IMR-90 (cell line): ENCODE measurements at regions not wholly inside any gene's neighbourhood (a gene's known extent, or its start where the extent isn't known, plus 50 kb on each side); places are given as distances from the start of the nearest gene placed in this dataset.

Experiments
- ATAC-seq: fragments of 200-7000 bp; cut with Tn5 transposase; 2 replicates; pipeline ENCODE4 v1.9.1; 2020; ENCODE audit warnings: low read depth, mild to moderate bottlenecking, moderate library complexity
- BruUV-seq: library from RNA; stranded (reverse); fragments of 400-500 nt; replicated peaks from 2 replicates; lab custom pipeline; 2021; lab: Mats Ljungman, UMichigan
- CTCF ChIA-PET: fragments of 300-600 bp; formaldehyde crosslinking; extraction: SDS; loops from one replicate; lab custom pipeline; 2021; ENCODE audit warnings: antibody characterized with exemption; lab: Yijun Ruan, JAX
- POLR2A ChIA-PET: fragments of 300-600 bp; sonication (Branson Sonifier 250); formaldehyde crosslinking; loops from one replicate; lab custom pipeline; 2022; ENCODE audit warnings: antibody characterized with exemption; ENCODE audit not compliant: unreplicated experiment; lab: Charles Lee
- DNase-seq: peaks from one replicate; pipeline ENCODE4 v3.0.0; 2013
- H2AFZ ChIP-seq: replicated peaks from 2 replicates; pipeline ENCODE3; 2013; ENCODE audit warnings: low read length, mild to moderate bottlenecking; ENCODE audit not compliant: poor library complexity
- H2AK5ac ChIP-seq: 2 replicates; pipeline ENCODE4 v1.6.1; 2013; ENCODE audit warnings: low read depth, low read length, inconsistent platforms
- H2AK9ac ChIP-seq: replicated peaks from 2 replicates; pipeline ENCODE3; 2013; ENCODE audit warnings: mild to moderate bottlenecking, low read depth, low read length, moderate library complexity; ENCODE audit not compliant: poor library complexity
- H2BK120ac ChIP-seq: 2 replicates; pipeline ENCODE4 v1.6.1; 2013; ENCODE audit warnings: low read depth, low read length, inconsistent platforms
- H2BK15ac ChIP-seq: 3 replicates; pipeline ENCODE4 v1.6.1; 2013; ENCODE audit warnings: low read depth, low read length, inconsistent platforms
- H2BK20ac ChIP-seq: 2 replicates; pipeline ENCODE4 v1.6.1; 2013; ENCODE audit warnings: low read depth, mild to moderate bottlenecking, inconsistent platforms, low read length, moderate library complexity
- H2BK5ac ChIP-seq: 2 replicates; pipeline ENCODE4 v1.6.1; 2013; ENCODE audit warnings: mild to moderate bottlenecking, low read depth, low read length, inconsistent platforms; ENCODE audit not compliant: poor library complexity, severe bottlenecking
- H3K14ac ChIP-seq: replicated peaks from 2 replicates; pipeline ENCODE4 v1.6.1; 2013; ENCODE audit warnings: low read depth, low read length, inconsistent platforms
- H3K18ac ChIP-seq: 2 replicates; pipeline ENCODE4 v1.6.1; 2013; ENCODE audit warnings: low read depth, low read length, control low read depth
- H3K23ac ChIP-seq: 2 replicates; pipeline ENCODE4 v1.6.1; 2013; ENCODE audit warnings: low read depth, low read length, inconsistent platforms
- H3K27ac ChIP-seq: 2 replicates; pipeline ENCODE4 v1.5.1; 2013; ENCODE audit warnings: mild to moderate bottlenecking, control low read depth, low read length; ENCODE audit not compliant: insufficient read depth
- H3K27me3 ChIP-seq: 2 replicates; pipeline ENCODE4 v1.6.1; 2013; ENCODE audit warnings: low read length; ENCODE audit not compliant: control insufficient read depth, insufficient read depth
- H3K36me3 ChIP-seq: 2 replicates; pipeline ENCODE4 v1.6.1; 2013; ENCODE audit warnings: low read length, mixed read lengths; ENCODE audit not compliant: control insufficient read depth, insufficient read depth
- H3K4ac ChIP-seq: 2 replicates; pipeline ENCODE4 v1.6.1; 2013; ENCODE audit warnings: low read depth, low read length, inconsistent platforms
- H3K4me1 ChIP-seq: 2 replicates; pipeline ENCODE4 v1.6.1; 2013; ENCODE audit warnings: low read length, mixed read lengths; ENCODE audit not compliant: control insufficient read depth, insufficient read depth
- H3K4me2 ChIP-seq: 2 replicates; pipeline ENCODE4 v1.6.1; 2013; ENCODE audit warnings: low read depth, mild to moderate bottlenecking, control low read depth, low read length, moderate library complexity
- H3K4me3 ChIP-seq: 2 replicates; pipeline ENCODE4 v1.5.1; 2013; ENCODE audit warnings: low read depth, mild to moderate bottlenecking, control low read depth, low read length, moderate library complexity; ENCODE audit not compliant: insufficient read depth
- H3K56ac ChIP-seq: 2 replicates; pipeline ENCODE4 v1.6.1; 2013; ENCODE audit warnings: low read length, inconsistent platforms; ENCODE audit not compliant: insufficient read depth; ENCODE audit errors: extremely low read depth
- H3K79me1 ChIP-seq, 2 experiments: 2 replicates each; pipeline ENCODE4 v1.6.1; 2013; ENCODE audit warnings: low read length in 2 of 2, inconsistent platforms in 1 of 2, low read depth in 1 of 2
- H3K9ac ChIP-seq: 2 replicates; pipeline ENCODE4 v1.6.1; 2013; ENCODE audit warnings: low read depth, low read length, control low read depth
- H3K9me1 ChIP-seq: 2 replicates; pipeline ENCODE4 v1.6.1; 2013; ENCODE audit warnings: low read length, inconsistent platforms; ENCODE audit not compliant: insufficient read depth
- H3K9me3 ChIP-seq: 2 replicates; pipeline ENCODE4 v1.6.1; 2013; ENCODE audit warnings: low read length; ENCODE audit not compliant: control insufficient read depth, insufficient read depth
- H4K20me1 ChIP-seq: 2 replicates; pipeline ENCODE4 v1.6.1; 2013; ENCODE audit warnings: low read length, inconsistent platforms; ENCODE audit not compliant: insufficient read depth
- H4K5ac ChIP-seq: 2 replicates; pipeline ENCODE4 v1.6.1; 2013; ENCODE audit warnings: mild to moderate bottlenecking, low read depth, low read length, control low read depth
- H4K8ac ChIP-seq, 2 experiments: 2 replicates each; pipeline ENCODE4 v1.6.1; 2013; ENCODE audit warnings: low read depth in 2 of 2, low read length in 2 of 2, control low read depth in 1 of 2, inconsistent platforms in 1 of 2
- H4K91ac ChIP-seq: 2 replicates; pipeline ENCODE4 v1.6.1; 2013; ENCODE audit warnings: low read depth, low read length, inconsistent platforms; ENCODE audit not compliant: insufficient read depth
- BHLHE40 ChIP-seq: fragments of 150-350 bp; IDR thresholded peaks from 2 replicates; pipeline ENCODE4 v1.6.1; 2016; ENCODE audit warnings: mild to moderate bottlenecking, low read depth, low read length
- CEBPB ChIP-seq: IDR thresholded peaks from 2 replicates; pipeline ENCODE4 v1.6.1; 2012; ENCODE audit warnings: low read depth, low read length, improper control_type of control experiment
- CHD1 ChIP-seq: IDR thresholded peaks from 2 replicates; pipeline ENCODE4 v1.6.1; 2012; ENCODE audit warnings: low read depth, low read length, improper control_type of control experiment
- FOS ChIP-seq: fragments of 150-350 bp; IDR thresholded peaks from 2 replicates; pipeline ENCODE4 v1.6.1; 2016; ENCODE audit warnings: low read depth, low read length
- MAFK ChIP-seq: IDR thresholded peaks from 2 replicates; pipeline ENCODE4 v1.6.1; 2012; ENCODE audit warnings: low read depth, low read length, improper control_type of control experiment
- MXI1 ChIP-seq: IDR thresholded peaks from 2 replicates; pipeline ENCODE4 v1.6.1; 2012; ENCODE audit warnings: low read depth, mild to moderate bottlenecking, low read length, moderate library complexity, borderline replicate concordance
- NFE2L2 ChIP-seq: fragments of 150-350 bp; IDR thresholded peaks from 2 replicates; pipeline ENCODE4 v1.6.1; 2016; ENCODE audit warnings: low read depth, mild to moderate bottlenecking, low read length
- POLR2A ChIP-seq: IDR thresholded peaks from 2 replicates; pipeline ENCODE4 v1.6.1; 2012; ENCODE audit warnings: mild to moderate bottlenecking, low read depth, low read length
- RAD21 ChIP-seq: IDR thresholded peaks from 2 replicates; pipeline ENCODE4 v1.6.1; 2012; ENCODE audit warnings: low read length, improper control_type of control experiment
- RCOR1 ChIP-seq: IDR thresholded peaks from 2 replicates; pipeline ENCODE4 v1.6.1; 2012; ENCODE audit warnings: mild to moderate bottlenecking, low read length, improper control_type of control experiment; ENCODE audit not compliant: insufficient replicate concordance
- RFX5 ChIP-seq: IDR thresholded peaks from 2 replicates; pipeline ENCODE4 v1.8.0; 2012; ENCODE audit warnings: low read depth, mild to moderate bottlenecking, low read length, moderate library complexity
- WGBS, 2 experiments: methylation state at CpG; one replicate each; pipeline versions ENCODE4 v1.1.5 to v1.1.7; 2013; ENCODE audit warnings: missing lambda C conversion rate in 2 of 2; ENCODE audit not compliant: insufficient read length in 1 of 2; ENCODE audit errors: extremely low coverage in 2 of 2; 5-methylcytosine and 5-hydroxymethylcytosine counted together
- dilution Hi-C: fragments of 300-500 bp; cut with HindIII; formaldehyde crosslinking; loops from one replicate; pipeline ENCODE4 v1.14.3; 2018; ENCODE audit warnings: low sequenced_read_pairs; ENCODE audit not compliant: unreplicated experiment
- in situ Hi-C: fragments of 300-500 bp; cut with MboI; formaldehyde crosslinking; loops from 3 replicates; pipeline ENCODE4 v1.14.3; 2019; ENCODE audit warnings: low sequenced_read_pairs, inconsistent platforms, mixed read lengths
- intact Hi-C: fragments of 100-400 bp; cut with micrococcal nuclease; formaldehyde crosslinking; loops from 2 replicates; pipeline ENCODE4 v1.10.0; 2022
- TF ChIP-seq, protein P1 (sequence below): fragments of 150-350 bp; IDR thresholded peaks from 2 replicates; pipeline ENCODE4 v1.6.1; 2017; ENCODE audit warnings: mild to moderate bottlenecking, antibody characterized with exemption, low read length, low read depth
- TF ChIP-seq, protein P2 (sequence below): fragments of 150-350 bp; IDR thresholded peaks from 2 replicates; pipeline ENCODE4 v1.6.1; 2016; ENCODE audit warnings: low read depth, mild to moderate bottlenecking, low read length, moderate library complexity, borderline replicate concordance

DNA sequence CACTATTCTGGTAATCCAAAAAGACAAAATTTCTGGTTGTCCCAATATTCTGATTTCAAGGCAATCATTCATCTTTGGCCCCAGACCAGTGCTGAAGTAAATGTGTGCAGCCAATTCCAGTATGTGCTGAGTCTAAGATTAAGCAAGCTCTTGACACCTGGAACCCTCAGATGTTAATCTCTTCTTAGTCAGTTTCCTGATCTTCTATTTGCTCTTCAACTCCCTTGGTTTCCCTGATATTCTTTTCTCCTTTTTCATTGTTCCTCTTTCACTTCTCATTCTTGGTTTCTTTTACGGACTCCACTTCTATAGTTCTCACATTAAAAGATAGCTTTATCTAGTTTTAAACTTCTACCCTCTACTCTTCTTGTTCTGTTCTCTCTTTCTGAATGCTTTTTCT lies 445.7 kb upstream of the FANCL start:
- Histone ChIP-seq H3K56ac (no peak overlapping the region), H3K4ac (no peak overlapping the region), H2AK9ac (no peak overlapping the region), H3K4me2 (no peak overlapping the region), H4K20me1 (no peaks in the 10 kb centered on the region), H2BK120ac (no peak overlapping the region), H2AFZ (no peak overlapping the region), H4K8ac (no peak overlapping the region), H3K36me3 (no peaks in the 10 kb centered on the region), H3K9me3 (no peaks in the 10 kb centered on the region), H3K9ac (no peak overlapping the region), H3K14ac (no peak overlapping the region), H3K4me3 (no peak overlapping the region), H4K5ac (no peak overlapping the region), H2BK15ac (no peak overlapping the region), H3K23ac (no peak overlapping the region), H3K4me1 (no peaks in the 10 kb centered on the region), H3K18ac (no peak overlapping the region), H3K9me1 (no peaks in the 10 kb centered on the region), H2BK20ac (no peak overlapping the region), H3K27ac (no peak overlapping the region), H4K91ac (no peak overlapping the region), H2BK5ac (no peak overlapping the region), H2AK5ac (no peak overlapping the region), H3K79me1 (no peaks in the 10 kb centered on the region), H3K27me3 (no peaks in the 10 kb centered on the region)
- dilution Hi-C loops (no loop called here), intact Hi-C loops (no loop called here), in situ Hi-C loops (loop anchor here (25.0 kb wide), 1 partner anchor 924 kb away; no protein-coding TSS in a partner anchor)
- no TSS peak for BruUV-seq
- ATAC-seq (no peak), DNase-seq (no peak)
- CTCF ChIA-PET: interaction anchor here (0.5 kb wide), 1 partner anchor 241 kb away, joined by 4 read pairs; no protein-coding TSS in a partner anchor
- TF ChIP-seq, protein P1, sequence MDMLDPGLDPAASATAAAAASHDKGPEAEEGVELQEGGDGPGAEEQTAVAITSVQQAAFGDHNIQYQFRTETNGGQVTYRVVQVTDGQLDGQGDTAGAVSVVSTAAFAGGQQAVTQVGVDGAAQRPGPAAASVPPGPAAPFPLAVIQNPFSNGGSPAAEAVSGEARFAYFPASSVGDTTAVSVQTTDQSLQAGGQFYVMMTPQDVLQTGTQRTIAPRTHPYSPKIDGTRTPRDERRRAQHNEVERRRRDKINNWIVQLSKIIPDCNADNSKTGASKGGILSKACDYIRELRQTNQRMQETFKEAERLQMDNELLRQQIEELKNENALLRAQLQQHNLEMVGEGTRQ: no peak
- TF ChIP-seq CHD1 (no peak), NFE2L2 (no peak), BHLHE40 (no peak), MAFK (no peak), CEBPB (no peak), RFX5 (no peak), POLR2A (no peak), RAD21 (no peak), FOS (no peak), RCOR1 (no peak), MXI1 (no peak)
- TF ChIP-seq, protein P2, sequence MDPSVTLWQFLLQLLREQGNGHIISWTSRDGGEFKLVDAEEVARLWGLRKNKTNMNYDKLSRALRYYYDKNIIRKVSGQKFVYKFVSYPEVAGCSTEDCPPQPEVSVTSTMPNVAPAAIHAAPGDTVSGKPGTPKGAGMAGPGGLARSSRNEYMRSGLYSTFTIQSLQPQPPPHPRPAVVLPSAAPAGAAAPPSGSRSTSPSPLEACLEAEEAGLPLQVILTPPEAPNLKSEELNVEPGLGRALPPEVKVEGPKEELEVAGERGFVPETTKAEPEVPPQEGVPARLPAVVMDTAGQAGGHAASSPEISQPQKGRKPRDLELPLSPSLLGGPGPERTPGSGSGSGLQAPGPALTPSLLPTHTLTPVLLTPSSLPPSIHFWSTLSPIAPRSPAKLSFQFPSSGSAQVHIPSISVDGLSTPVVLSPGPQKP: no peak
- POLR2A ChIA-PET: no interaction called here
- 71% methylated on average over 1 of the region's 1 CpG; no CpG with 5 or more reads in 1 of the 2 experiments for WGBS, 2 experiments
